Stomach (tissue), 8 donors: ENCODE measurements at regions not wholly inside any gene's neighbourhood (a gene's known extent, or its start where the extent isn't known, plus 50 kb on each side); places are given as distances from the start of the nearest gene placed in this dataset.
"Not testable (repeated sequence)": the region's sequence is repeated elsewhere in the genome, so short reads cannot be mapped to it uniquely, and the experiment has no call there.

ENCODE experiments used
- DNase-seq, 2 donors: peaks; one replicate each; pipeline versions ENCODE4 v3.0.0 to v3.0.0-alpha.2; 2013 to 2019
- H3K27ac ChIP-seq, 5 donors: fragments of 200-600 bp in 4 of 5; sonication (generic) in 4 of 5; one replicate each; pipeline ENCODE4 v1.5.1; 2013 to 2019; ENCODE audit warnings: mild to moderate bottlenecking in 1 of 5, moderate library complexity in 1 of 5
- H3K27me3 ChIP-seq, 3 donors: fragments of 200-600 bp; sonication (generic); one replicate each; pipeline ENCODE4 v1.5.1; 2017 to 2019; ENCODE audit warnings: mixed run types in 1 of 3
- H3K36me3 ChIP-seq, 4 donors: fragments of 200-600 bp; sonication (generic); 1 replicate in 3 of 4; 2 replicates in 1 of 4; pipeline ENCODE4 v1.5.1; 2016 to 2019
- H3K4me1 ChIP-seq, 4 donors: fragments of 200-600 bp; sonication (generic); one replicate each; pipeline ENCODE4 v1.5.1; 2016 to 2019
- H3K4me3 ChIP-seq, 4 donors: fragments of 200-600 bp; sonication (generic) in 3 of 4; one replicate each; pipeline ENCODE4 v1.5.1; 2016 to 2019; ENCODE audit warnings: mild to moderate bottlenecking in 1 of 4
- H3K9me3 ChIP-seq, 4 donors: fragments of 200-600 bp; sonication (generic); one replicate each; pipeline ENCODE4 v1.5.1; 2016 to 2019
- EP300 ChIP-seq: sonication (generic); formaldehyde crosslinking; IDR thresholded peaks from one replicate; pipeline ENCODE4 v1.6.1; 2017; ENCODE audit warnings: antibody characterized with exemption
- POLR2A ChIP-seq, 4 donors: fragments of 450-650 bp; IDR thresholded peaks; one replicate each; pipeline ENCODE4 v1.6.1; 2016; ENCODE audit warnings: antibody characterized with exemption in 4 of 4, control low read depth in 2 of 4, mild to moderate bottlenecking in 1 of 4, moderate library complexity in 1 of 4
- POLR2AphosphoS5 ChIP-seq, 3 donors: sonication (generic); formaldehyde crosslinking; IDR thresholded peaks; one replicate each; pipeline ENCODE4 v1.6.1; 2016; ENCODE audit warnings: antibody characterized with exemption in 3 of 3
- WGBS, 5 donors: extraction: QIAGEN DNeasy Blood & Tissue Kit in 3 of 5; methylation state at CpG; one replicate each; pipeline versions ENCODE4 v1.1.5 to v1.1.7; 2013 to 2018; 5-methylcytosine and 5-hydroxymethylcytosine counted together
- intact Hi-C: fragments of 100-400 bp; cut with DNase I; formaldehyde crosslinking; loops from one replicate; pipeline ENCODE4 v1.15.1; 2023; ENCODE audit warnings: low total_unique reads
- TF ChIP-seq, protein P1 (sequence below), 7 experiments: fragments of 450-650 bp in 4 of 7; fragments of 200-600 bp in 3 of 7; sonication (generic) in 3 of 7; IDR thresholded peaks; one replicate each; pipeline ENCODE4 v1.5.1; 2016 to 2019; ENCODE audit warnings: antibody characterized with exemption in 7 of 7, control low read depth in 2 of 7, mild to moderate bottlenecking in 1 of 7
- donor health status: healthy with polysubstance abuse.
- donor health status: Bipolar disorder and iron deficiency.
- donor health status: healthy.

DNA sequence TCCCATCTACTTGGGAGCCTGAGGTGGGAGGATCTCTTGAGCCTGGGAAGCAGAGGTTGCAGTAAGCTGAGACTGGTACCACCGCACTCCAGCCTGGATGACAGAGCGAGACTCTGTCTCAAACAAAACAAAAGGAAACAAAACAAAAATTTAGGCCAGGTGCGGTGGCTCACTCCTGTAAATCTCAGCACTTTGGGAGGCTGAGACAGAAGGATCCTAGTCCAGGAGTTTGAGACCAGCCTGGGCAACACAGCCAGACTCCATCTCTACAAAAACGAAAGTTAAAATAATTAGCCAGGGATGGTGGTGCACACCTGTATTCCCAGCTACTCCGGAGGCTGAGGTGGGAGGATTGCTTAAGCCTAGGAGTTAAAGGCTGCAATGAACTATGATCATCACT is 183.2 kb upstream of the ZNF217 start:
- WGBS, 5 donors: 79 to 96% (median 82%) methylated on average over 5 of the region's 5 CpGs
- DNase-seq: no peak

DNA sequence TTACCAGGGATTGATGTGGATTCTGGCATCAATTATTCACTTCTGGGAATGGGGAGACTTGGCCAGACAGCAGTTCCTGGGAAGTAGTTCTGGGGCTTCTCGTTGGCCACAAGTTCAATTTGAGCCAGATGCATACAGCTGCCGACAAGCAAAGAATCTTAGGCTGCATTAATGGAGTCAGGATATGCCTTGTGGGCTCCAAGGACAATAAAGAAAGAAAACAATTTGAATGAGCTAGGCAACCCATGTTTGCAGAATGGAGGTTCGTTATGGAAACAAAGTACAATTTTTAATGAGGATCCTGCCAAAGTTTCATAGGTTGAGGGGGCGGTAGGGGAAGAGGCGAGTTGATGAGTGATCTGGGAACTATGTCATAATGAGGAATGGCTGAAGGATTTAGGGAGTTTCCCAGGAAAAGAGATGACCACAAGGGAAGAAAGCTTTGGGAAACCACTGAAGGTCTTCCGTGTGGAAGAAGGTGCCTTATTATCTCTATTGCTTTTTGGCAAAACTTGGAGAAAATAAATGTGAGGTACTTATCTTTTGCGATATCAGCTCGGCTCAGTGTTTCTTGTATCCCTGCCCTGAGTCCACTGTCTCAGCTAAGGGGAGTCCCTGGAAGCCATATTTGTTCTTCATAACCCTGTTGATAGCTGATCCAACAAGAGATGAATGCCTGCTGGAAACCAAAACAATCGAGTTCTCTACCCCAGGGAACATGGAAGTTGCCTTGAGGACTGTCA is 181.0 kb upstream of the ZNF217 start:
- intact Hi-C loops: no loop called here
- 66 to 76% (median 69%) methylated on average over 9 of the region's 9 CpGs for WGBS, 5 donors
- TF ChIP-seq EP300 (no peak), POLR2AphosphoS5 (IDR thresholded peaks at IDR 0.05) (no peak), POLR2A (IDR thresholded peaks at IDR 0.05) (no peak)
- TF ChIP-seq, protein P1, sequence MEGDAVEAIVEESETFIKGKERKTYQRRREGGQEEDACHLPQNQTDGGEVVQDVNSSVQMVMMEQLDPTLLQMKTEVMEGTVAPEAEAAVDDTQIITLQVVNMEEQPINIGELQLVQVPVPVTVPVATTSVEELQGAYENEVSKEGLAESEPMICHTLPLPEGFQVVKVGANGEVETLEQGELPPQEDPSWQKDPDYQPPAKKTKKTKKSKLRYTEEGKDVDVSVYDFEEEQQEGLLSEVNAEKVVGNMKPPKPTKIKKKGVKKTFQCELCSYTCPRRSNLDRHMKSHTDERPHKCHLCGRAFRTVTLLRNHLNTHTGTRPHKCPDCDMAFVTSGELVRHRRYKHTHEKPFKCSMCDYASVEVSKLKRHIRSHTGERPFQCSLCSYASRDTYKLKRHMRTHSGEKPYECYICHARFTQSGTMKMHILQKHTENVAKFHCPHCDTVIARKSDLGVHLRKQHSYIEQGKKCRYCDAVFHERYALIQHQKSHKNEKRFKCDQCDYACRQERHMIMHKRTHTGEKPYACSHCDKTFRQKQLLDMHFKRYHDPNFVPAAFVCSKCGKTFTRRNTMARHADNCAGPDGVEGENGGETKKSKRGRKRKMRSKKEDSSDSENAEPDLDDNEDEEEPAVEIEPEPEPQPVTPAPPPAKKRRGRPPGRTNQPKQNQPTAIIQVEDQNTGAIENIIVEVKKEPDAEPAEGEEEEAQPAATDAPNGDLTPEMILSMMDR (IDR thresholded peaks at IDR 0.05): no peak

More for the DNA sequence above, 183.2 kb upstream of the ZNF217 start:
- TF ChIP-seq EP300 (no peak), POLR2AphosphoS5 (IDR thresholded peaks at IDR 0.05) (no peak), POLR2A (IDR thresholded peaks at IDR 0.05) (no peak)
- TF ChIP-seq, protein P1 (IDR thresholded peaks at IDR 0.05): no peak
- intact Hi-C loops: no loop called here
- Histone ChIP-seq H3K27me3 (no peaks in the 10 kb centered on the region), H3K36me3 (no peaks in the 10 kb centered on the region), H3K4me1 (peaks cover 0 to 22% (median 7%) of the 10 kb centered on the region in 4 donors), H3K9me3 (no peaks in the 10 kb centered on the region), H3K27ac (no peak overlapping the region), H3K4me3 (no peak overlapping the region)

DNA sequence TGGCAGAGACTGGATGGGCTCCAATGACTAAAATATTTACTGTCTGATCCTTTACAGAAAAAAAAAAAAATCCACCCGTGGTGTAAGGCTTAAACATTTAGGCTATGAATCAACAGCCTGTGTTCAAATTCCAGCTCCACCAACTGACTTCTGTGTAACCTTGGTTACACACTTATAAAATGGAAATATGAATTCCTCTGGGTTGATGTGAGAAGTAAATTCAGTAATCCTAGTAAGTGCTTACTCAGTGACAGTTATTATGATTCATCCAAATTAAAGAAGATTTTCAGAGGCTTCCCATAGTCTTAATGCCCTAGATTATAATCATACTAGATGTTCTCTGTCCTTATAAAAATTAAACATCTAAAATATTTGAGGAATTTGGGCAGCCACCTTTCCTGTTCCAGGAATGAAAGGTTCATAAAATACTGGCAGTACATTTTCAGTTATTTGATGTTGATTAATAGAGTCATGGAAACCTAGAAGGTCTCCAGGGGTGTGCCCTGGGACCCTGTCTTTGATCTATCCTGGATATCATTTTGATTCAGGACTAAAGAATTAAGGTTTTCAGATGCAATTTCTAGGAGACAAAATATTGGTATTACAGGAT is 180.3 kb upstream of the ZNF217 start:
- no peak for TF ChIP-seq POLR2AphosphoS5 (IDR thresholded peaks at IDR 0.05)
- TF ChIP-seq, protein P1 (IDR thresholded peaks at IDR 0.05): no peak
- Histone ChIP-seq H3K4me3 (no peak overlapping the region), H3K27me3 (no peaks in the 10 kb centered on the region), H3K9me3 (no peaks in the 10 kb centered on the region), H3K27ac (peak overlapping the region in 4 of 5 donors; percentile 14 to 72 (median 58)), H3K4me1 (peaks cover 0 to 27% (median 9%) of the 10 kb centered on the region in 4 donors), H3K36me3 (no peaks in the 10 kb centered on the region)
- WGBS, 5 donors: 8 to 16% (median 14%) methylated on average over 1 of the region's 1 CpG
- peak in 1 of 2 donors; percentile 68 for DNase-seq
- intact Hi-C loops: no loop called here

More for the DNA sequence above, 181.0 kb upstream of the ZNF217 start:
- no peak overlapping the region for H3K4me3 ChIP-seq
- H3K36me3 ChIP-seq: no peaks in the 10 kb centered on the region
- peak overlapping the region in 4 of 5 donors; percentile 14 to 72 (median 58) for H3K27ac ChIP-seq
- H3K9me3 ChIP-seq: no peaks in the 10 kb centered on the region
- peak in 1 of 2 donors; percentile 74 for DNase-seq
- H3K27me3 ChIP-seq: no peaks in the 10 kb centered on the region
- peaks cover 0 to 22% (median 7%) of the 10 kb centered on the region in 4 donors for H3K4me1 ChIP-seq

DNA sequence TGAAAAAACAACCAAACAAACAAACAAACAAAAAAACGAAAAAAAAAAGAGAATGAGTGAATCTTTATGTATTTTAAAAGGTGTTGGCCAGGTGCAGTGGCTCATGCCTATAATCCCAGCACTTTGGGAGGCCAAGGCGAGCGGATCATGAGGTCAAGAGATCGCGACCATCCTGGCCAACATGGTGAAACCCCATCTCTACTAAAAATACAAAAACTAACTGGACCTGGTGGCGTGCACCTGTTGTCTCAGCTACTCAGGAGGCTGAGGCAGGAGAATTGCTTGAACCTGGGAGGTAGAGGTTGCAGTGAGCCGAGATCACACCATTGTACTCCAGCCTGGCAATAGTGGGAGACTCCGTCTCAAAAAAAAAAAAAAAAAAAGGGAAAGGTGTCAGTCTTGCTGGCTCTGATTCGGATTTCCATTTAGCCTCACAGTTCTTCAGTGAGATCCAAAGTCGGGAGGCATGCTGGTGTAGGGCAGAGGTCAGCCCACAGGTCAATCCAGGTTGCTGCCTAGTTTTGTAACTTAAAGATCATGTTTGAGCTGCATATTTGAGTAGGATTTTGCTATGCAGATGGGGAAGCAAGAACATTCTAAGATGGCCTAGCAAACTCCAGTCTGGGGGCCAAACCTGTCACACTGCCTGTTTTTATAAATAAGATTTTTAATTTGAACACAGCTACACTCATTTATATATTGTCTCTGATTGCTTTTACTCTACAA is 179.6 kb upstream of the ZNF217 start:
- H3K4me3 ChIP-seq, intact Hi-C loops, DNase-seq, H3K9me3 ChIP-seq, H3K27me3 ChIP-seq, H3K36me3 ChIP-seq: not testable (repeated sequence)
- peaks cover 0 to 31% (median 11%) of the 10 kb centered on the region in 4 donors for H3K4me1 ChIP-seq
- peak overlapping the region in 4 of 5 donors; percentile 2 to 61 (median 34) for H3K27ac ChIP-seq
- 75 to 84% (median 80%) methylated on average over 10 of the region's 10 CpGs for WGBS, 5 donors
